ENCODE measurements at regions not wholly inside any gene's neighbourhood (a gene's known extent, or its start where the extent isn't known, plus 50 kb on each side); places are given as distances from the start of the nearest gene placed in this dataset.

DNA sequence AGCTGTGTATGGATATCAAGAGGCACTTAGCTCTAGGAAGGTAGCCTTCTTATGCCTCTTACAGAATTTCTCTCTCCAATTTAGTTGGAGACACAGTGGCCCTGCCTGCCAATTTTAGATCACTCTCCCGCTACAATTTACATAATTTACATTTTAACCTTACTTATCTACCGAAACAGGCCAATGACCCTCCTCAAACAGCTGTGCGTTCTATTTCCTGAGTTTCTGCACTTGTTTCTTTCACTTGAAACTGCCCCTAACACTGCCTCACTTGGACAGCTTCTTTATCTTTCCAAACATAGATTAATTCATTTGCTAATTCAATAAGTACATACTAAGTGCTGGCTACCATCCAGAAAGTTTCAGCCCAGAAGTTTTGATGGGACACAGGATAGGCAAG is 52.9 kb upstream of the HDDC2 start:
- Mint-ChIP-seq H3K4me3 (no peak overlapping the region), H3K27ac (no peak overlapping the region), H3K4me1 (peaks cover 13% of the 10 kb centered on the region), H3K9me3 (no peaks in the 10 kb centered on the region), H3K27me3 (ENCODE audit: insufficient read depth, low read depth, poor library complexity) (peaks cover 2% of the 10 kb centered on the region), H3K36me3 (ENCODE audit: low read depth) (no peaks in the 10 kb centered on the region)
- Histone ChIP-seq H3K27ac (ENCODE audit: low read depth) (no peak overlapping the region), H3K36me3 (ENCODE audit: insufficient read depth) (no peaks in the 10 kb centered on the region), H3K4me3 (no peak overlapping the region), H2AFZ (no peak overlapping the region), H3F3A (replicated peaks; ENCODE audit: low read depth) (no peaks in the 10 kb centered on the region), H3K79me2 (replicated peaks; ENCODE audit: insufficient read depth) (no peaks in the 10 kb centered on the region), H4K20me1 (replicated peaks; ENCODE audit: insufficient read depth) (no peaks in the 10 kb centered on the region), H3K4me1 (ENCODE audit: insufficient read depth) (no peaks in the 10 kb centered on the region), H3K9me2 (ENCODE audit: insufficient read depth) (no peaks in the 10 kb centered on the region), H3K27me3 (ENCODE audit: insufficient read depth) (no peaks in the 10 kb centered on the region), H3K4me2 (no peak overlapping the region)
- TF ChIP-seq ZNF114 (CRISPR knock-in tag; IDR thresholded peaks at IDR 0.05) = no peak
- TF ChIP-seq JUNB (IDR thresholded peaks at IDR 0.05; ENCODE audit: unreplicated experiment) = no peak
- TF ChIP-seq STAT1 (IDR thresholded peaks at IDR 0.05; ENCODE audit: unreplicated experiment) = no peak
- TF ChIP-seq EZH2phosphoT487 (IDR thresholded peaks at IDR 0.05; ENCODE audit: unreplicated experiment) = no peak
- no peak for TF ChIP-seq NANOG (IDR thresholded peaks at IDR 0.05; ENCODE audit: borderline replicate concordance)
- no peak for TF ChIP-seq EZH2 (IDR thresholded peaks at IDR 0.05; ENCODE audit: low read depth, unreplicated experiment)
- TF ChIP-seq POLR2AphosphoS5 (IDR thresholded peaks at IDR 0.05; ENCODE audit: low read depth) = no peak
- TF ChIP-seq CREB1 (CRISPR knock-in tag; IDR thresholded peaks at IDR 0.05; ENCODE audit: low read depth) = no peak
- TF ChIP-seq, protein P1, sequence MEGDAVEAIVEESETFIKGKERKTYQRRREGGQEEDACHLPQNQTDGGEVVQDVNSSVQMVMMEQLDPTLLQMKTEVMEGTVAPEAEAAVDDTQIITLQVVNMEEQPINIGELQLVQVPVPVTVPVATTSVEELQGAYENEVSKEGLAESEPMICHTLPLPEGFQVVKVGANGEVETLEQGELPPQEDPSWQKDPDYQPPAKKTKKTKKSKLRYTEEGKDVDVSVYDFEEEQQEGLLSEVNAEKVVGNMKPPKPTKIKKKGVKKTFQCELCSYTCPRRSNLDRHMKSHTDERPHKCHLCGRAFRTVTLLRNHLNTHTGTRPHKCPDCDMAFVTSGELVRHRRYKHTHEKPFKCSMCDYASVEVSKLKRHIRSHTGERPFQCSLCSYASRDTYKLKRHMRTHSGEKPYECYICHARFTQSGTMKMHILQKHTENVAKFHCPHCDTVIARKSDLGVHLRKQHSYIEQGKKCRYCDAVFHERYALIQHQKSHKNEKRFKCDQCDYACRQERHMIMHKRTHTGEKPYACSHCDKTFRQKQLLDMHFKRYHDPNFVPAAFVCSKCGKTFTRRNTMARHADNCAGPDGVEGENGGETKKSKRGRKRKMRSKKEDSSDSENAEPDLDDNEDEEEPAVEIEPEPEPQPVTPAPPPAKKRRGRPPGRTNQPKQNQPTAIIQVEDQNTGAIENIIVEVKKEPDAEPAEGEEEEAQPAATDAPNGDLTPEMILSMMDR (conservative IDR thresholded peaks at IDR 0.05; ENCODE audit: low read depth in 2 of 2) = no peak
- no peak for TF ChIP-seq ZNF331 (CRISPR knock-in tag; IDR thresholded peaks at IDR 0.05; ENCODE audit: low read depth)
- TF ChIP-seq, protein P2, sequence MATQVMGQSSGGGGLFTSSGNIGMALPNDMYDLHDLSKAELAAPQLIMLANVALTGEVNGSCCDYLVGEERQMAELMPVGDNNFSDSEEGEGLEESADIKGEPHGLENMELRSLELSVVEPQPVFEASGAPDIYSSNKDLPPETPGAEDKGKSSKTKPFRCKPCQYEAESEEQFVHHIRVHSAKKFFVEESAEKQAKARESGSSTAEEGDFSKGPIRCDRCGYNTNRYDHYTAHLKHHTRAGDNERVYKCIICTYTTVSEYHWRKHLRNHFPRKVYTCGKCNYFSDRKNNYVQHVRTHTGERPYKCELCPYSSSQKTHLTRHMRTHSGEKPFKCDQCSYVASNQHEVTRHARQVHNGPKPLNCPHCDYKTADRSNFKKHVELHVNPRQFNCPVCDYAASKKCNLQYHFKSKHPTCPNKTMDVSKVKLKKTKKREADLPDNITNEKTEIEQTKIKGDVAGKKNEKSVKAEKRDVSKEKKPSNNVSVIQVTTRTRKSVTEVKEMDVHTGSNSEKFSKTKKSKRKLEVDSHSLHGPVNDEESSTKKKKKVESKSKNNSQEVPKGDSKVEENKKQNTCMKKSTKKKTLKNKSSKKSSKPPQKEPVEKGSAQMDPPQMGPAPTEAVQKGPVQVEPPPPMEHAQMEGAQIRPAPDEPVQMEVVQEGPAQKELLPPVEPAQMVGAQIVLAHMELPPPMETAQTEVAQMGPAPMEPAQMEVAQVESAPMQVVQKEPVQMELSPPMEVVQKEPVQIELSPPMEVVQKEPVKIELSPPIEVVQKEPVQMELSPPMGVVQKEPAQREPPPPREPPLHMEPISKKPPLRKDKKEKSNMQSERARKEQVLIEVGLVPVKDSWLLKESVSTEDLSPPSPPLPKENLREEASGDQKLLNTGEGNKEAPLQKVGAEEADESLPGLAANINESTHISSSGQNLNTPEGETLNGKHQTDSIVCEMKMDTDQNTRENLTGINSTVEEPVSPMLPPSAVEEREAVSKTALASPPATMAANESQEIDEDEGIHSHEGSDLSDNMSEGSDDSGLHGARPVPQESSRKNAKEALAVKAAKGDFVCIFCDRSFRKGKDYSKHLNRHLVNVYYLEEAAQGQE (IDR thresholded peaks at IDR 0.05; ENCODE audit: unreplicated experiment) = no peak
- TF ChIP-seq, protein P3, sequence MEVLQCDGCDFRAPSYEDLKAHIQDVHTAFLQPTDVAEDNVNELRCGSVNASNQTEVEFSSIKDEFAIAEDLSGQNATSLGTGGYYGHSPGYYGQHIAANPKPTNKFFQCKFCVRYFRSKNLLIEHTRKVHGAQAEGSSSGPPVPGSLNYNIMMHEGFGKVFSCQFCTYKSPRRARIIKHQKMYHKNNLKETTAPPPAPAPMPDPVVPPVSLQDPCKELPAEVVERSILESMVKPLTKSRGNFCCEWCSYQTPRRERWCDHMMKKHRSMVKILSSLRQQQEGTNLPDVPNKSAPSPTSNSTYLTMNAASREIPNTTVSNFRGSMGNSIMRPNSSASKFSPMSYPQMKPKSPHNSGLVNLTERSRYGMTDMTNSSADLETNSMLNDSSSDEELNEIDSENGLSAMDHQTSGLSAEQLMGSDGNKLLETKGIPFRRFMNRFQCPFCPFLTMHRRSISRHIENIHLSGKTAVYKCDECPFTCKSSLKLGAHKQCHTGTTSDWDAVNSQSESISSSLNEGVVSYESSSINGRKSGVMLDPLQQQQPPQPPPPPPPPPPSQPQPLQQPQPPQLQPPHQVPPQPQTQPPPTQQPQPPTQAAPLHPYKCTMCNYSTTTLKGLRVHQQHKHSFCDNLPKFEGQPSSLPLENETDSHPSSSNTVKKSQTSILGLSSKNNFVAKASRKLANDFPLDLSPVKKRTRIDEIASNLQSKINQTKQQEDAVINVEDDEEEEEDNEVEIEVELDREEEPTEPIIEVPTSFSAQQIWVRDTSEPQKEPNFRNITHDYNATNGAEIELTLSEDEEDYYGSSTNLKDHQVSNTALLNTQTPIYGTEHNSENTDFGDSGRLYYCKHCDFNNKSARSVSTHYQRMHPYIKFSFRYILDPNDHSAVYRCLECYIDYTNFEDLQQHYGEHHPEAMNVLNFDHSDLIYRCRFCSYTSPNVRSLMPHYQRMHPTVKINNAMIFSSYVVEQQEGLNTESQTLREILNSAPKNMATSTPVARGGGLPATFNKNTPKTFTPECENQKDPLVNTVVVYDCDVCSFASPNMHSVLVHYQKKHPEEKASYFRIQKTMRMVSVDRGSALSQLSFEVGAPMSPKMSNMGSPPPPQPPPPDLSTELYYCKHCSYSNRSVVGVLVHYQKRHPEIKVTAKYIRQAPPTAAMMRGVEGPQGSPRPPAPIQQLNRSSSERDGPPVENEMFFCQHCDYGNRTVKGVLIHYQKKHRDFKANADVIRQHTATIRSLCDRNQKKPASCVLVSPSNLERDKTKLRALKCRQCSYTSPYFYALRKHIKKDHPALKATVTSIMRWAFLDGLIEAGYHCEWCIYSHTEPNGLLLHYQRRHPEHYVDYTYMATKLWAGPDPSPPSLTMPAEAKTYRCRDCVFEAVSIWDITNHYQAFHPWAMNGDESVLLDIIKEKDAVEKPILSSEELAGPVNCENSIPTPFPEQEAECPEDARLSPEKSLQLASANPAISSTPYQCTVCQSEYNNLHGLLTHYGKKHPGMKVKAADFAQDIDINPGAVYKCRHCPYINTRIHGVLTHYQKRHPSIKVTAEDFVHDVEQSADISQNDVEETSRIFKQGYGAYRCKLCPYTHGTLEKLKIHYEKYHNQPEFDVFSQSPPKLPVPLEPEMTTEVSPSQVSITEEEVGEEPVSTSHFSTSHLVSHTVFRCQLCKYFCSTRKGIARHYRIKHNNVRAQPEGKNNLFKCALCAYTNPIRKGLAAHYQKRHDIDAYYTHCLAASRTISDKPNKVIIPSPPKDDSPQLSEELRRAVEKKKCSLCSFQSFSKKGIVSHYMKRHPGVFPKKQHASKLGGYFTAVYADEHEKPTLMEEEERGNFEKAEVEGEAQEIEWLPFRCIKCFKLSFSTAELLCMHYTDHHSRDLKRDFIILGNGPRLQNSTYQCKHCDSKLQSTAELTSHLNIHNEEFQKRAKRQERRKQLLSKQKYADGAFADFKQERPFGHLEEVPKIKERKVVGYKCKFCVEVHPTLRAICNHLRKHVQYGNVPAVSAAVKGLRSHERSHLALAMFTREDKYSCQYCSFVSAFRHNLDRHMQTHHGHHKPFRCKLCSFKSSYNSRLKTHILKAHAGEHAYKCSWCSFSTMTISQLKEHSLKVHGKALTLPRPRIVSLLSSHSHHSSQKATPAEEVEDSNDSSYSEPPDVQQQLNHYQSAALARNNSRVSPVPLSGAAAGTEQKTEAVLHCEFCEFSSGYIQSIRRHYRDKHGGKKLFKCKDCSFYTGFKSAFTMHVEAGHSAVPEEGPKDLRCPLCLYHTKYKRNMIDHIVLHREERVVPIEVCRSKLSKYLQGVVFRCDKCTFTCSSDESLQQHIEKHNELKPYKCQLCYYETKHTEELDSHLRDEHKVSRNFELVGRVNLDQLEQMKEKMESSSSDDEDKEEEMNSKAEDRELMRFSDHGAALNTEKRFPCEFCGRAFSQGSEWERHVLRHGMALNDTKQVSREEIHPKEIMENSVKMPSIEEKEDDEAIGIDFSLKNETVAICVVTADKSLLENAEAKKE (CRISPR knock-in tag; IDR thresholded peaks at IDR 0.05) = no peak
- TF ChIP-seq, protein P4, sequence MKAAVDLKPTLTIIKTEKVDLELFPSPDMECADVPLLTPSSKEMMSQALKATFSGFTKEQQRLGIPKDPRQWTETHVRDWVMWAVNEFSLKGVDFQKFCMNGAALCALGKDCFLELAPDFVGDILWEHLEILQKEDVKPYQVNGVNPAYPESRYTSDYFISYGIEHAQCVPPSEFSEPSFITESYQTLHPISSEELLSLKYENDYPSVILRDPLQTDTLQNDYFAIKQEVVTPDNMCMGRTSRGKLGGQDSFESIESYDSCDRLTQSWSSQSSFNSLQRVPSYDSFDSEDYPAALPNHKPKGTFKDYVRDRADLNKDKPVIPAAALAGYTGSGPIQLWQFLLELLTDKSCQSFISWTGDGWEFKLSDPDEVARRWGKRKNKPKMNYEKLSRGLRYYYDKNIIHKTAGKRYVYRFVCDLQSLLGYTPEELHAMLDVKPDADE (IDR thresholded peaks at IDR 0.05) = no peak
- no peak for DNase-seq (ENCODE audit: low spot score)
- no peak for ATAC-seq

Data from GM23338 (cell line).